Suprapubic skin (tissue), 4 donors: ENCODE measurements at regions not wholly inside any gene's neighbourhood (a gene's known extent, or its start where the extent isn't known, plus 50 kb on each side); places are given as distances from the start of the nearest gene placed in this dataset.

Source experiments
- DNase-seq, 2 donors: peaks; one replicate each; pipeline ENCODE4 v3.0.0-alpha.2; 2019; ENCODE audit warnings: low spot score in 2 of 2
- H3K27ac ChIP-seq: fragments of 200-600 bp; sonication (generic); one replicate; pipeline ENCODE4 v1.5.1; 2019
- H3K27me3 ChIP-seq: fragments of 200-600 bp; sonication (generic); one replicate; pipeline ENCODE4 v1.5.1; 2019
- H3K36me3 ChIP-seq: fragments of 200-600 bp; sonication (generic); one replicate; pipeline ENCODE4 v1.5.1; 2019
- H3K4me1 ChIP-seq: fragments of 200-600 bp; sonication (generic); one replicate; pipeline ENCODE4 v1.5.1; 2019
- H3K4me3 ChIP-seq: fragments of 200-600 bp; sonication (generic); one replicate; pipeline ENCODE4 v1.5.1; 2019; ENCODE audit warnings: mild to moderate bottlenecking
- H3K9me3 ChIP-seq: fragments of 200-600 bp; sonication (generic); one replicate; pipeline ENCODE4 v1.5.1; 2019
- EP300 ChIP-seq: sonication (generic); formaldehyde crosslinking; IDR thresholded peaks from one replicate; pipeline ENCODE4 v1.6.1; 2017; ENCODE audit warnings: antibody characterized with exemption
- POLR2A ChIP-seq, 2 donors: fragments of 450-650 bp; IDR thresholded peaks; one replicate each; pipeline ENCODE4 v1.6.1; 2017; ENCODE audit warnings: antibody characterized with exemption in 2 of 2, mild to moderate bottlenecking in 2 of 2, moderate library complexity in 2 of 2
- POLR2AphosphoS5 ChIP-seq, 3 donors: sonication (generic); formaldehyde crosslinking; IDR thresholded peaks; one replicate each; pipeline ENCODE4 v1.6.1; 2017; ENCODE audit warnings: antibody characterized with exemption in 3 of 3
- WGBS: methylation state at CpG from one replicate; pipeline ENCODE4 v1.1.5; 2018; 5-methylcytosine and 5-hydroxymethylcytosine counted together
- TF ChIP-seq, protein P1 (sequence below), 2 donors: fragments of 200-600 bp in 1 of 2; fragments of 450-650 bp in 1 of 2; sonication (generic) in 1 of 2; IDR thresholded peaks; one replicate each; pipeline ENCODE4 v1.5.1; 2016 to 2019; ENCODE audit warnings: antibody characterized with exemption in 2 of 2, mild to moderate bottlenecking in 1 of 2, moderate library complexity in 1 of 2

DNA sequence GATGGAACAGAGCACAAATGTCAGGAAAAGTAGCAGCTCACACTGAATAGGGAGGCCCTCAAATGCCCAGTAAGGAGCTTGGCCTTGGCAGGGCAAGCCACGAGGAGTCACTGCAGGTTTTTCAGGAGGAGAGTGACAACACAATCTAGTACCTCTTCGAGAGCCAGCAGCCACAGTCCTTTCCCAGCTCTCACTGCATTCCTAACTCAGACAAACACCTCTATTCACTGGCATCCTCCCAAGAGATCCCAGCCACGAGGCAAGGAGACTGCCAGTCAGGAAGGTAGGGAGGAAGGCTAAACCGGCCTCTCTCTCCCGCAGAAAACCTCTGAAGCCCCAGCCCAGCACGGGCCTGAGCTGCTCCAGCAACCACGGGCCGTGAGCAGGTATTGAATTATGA, 146.0 kb upstream of the SMAD3 start:
- TF ChIP-seq EP300 (no peak), POLR2A (IDR thresholded peaks at IDR 0.05) (no peak), POLR2AphosphoS5 (IDR thresholded peaks at IDR 0.05) (no peak)
- TF ChIP-seq, protein P1, sequence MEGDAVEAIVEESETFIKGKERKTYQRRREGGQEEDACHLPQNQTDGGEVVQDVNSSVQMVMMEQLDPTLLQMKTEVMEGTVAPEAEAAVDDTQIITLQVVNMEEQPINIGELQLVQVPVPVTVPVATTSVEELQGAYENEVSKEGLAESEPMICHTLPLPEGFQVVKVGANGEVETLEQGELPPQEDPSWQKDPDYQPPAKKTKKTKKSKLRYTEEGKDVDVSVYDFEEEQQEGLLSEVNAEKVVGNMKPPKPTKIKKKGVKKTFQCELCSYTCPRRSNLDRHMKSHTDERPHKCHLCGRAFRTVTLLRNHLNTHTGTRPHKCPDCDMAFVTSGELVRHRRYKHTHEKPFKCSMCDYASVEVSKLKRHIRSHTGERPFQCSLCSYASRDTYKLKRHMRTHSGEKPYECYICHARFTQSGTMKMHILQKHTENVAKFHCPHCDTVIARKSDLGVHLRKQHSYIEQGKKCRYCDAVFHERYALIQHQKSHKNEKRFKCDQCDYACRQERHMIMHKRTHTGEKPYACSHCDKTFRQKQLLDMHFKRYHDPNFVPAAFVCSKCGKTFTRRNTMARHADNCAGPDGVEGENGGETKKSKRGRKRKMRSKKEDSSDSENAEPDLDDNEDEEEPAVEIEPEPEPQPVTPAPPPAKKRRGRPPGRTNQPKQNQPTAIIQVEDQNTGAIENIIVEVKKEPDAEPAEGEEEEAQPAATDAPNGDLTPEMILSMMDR (IDR thresholded peaks at IDR 0.05) = no peak
- Histone ChIP-seq H3K27ac (no peak overlapping the region), H3K9me3 (no peaks in the 10 kb centered on the region), H3K4me3 (no peak overlapping the region), H3K36me3 (no peaks in the 10 kb centered on the region), H3K27me3 (no peaks in the 10 kb centered on the region), H3K4me1 (peaks cover 8% of the 10 kb centered on the region)
- DNase-seq = no peak
- WGBS = 54% methylated on average over 8 of the region's 8 CpGs

DNA sequence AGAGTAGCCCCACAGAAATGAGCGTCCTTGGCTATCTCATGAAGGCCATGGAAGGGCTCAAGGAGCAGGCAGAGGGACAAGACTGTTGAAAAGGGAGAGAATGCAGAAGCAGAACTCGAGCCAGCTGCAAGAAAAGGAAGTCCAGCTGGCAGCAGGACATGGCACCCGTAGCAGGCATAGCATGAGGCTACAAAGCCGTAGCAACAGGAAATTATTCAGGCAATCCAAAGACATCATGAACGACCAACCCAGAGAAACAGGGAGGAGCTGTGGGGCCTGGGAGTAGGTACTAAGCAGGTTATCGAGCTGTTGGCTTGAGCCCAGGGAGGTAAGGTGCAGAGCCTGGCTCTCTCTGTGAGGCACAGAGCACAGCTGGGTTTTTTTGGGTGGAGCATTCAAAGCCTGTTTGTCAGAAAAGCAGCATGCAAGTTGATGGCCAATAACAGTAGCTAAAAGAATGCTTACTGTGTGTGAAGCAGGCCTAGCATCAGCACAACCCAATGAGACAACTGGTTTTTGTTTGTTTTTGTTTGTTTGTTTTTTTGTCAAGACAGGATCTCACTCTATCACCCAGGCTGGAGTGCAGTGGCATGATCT, 144.0 kb upstream of the SMAD3 start:
- Histone ChIP-seq H3K9me3 (no peaks in the 10 kb centered on the region), H3K4me1 (peaks cover 8% of the 10 kb centered on the region), H3K4me3 (no peak overlapping the region), H3K36me3 (no peaks in the 10 kb centered on the region), H3K27ac (no peak overlapping the region), H3K27me3 (no peaks in the 10 kb centered on the region)
- TF ChIP-seq, protein P1 (IDR thresholded peaks at IDR 0.05) = no peak
- no peak for TF ChIP-seq POLR2AphosphoS5 (IDR thresholded peaks at IDR 0.05)
- no peak for TF ChIP-seq EP300
- no peak for TF ChIP-seq POLR2A (IDR thresholded peaks at IDR 0.05)
- WGBS = 33% methylated on average over 6 of the region's 6 CpGs
- no peak for DNase-seq

DNA sequence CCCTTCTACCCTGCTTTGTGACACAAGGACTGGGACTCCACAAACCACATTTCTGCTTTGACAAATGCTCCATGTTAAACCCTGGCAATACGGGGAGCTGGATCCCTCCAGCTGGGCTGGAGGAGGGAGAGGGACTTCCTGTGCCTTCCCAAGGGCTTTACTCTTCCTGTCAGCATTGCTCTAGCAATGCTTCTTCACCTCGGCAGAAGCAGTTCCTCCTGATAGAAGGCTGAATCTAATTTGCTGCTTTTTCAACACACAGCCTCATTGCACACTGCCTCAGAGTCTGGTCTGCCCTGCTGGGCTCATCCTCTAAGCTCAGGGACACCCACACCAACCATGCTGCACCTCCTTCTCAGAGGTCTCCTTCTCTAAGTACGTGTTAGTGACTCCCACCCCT, 142.8 kb upstream of the SMAD3 start:
- TF ChIP-seq, protein P1 (IDR thresholded peaks at IDR 0.05) = no peak
- TF ChIP-seq POLR2A (IDR thresholded peaks at IDR 0.05) (no peak), POLR2AphosphoS5 (IDR thresholded peaks at IDR 0.05) (no peak), EP300 (no peak)
- Histone ChIP-seq H3K27ac (no peak overlapping the region), H3K4me3 (no peak overlapping the region), H3K4me1 (peaks cover 15% of the 10 kb centered on the region), H3K36me3 (no peaks in the 10 kb centered on the region), H3K9me3 (no peaks in the 10 kb centered on the region), H3K27me3 (no peaks in the 10 kb centered on the region)
- WGBS = 61% methylated on average over 3 of the region's 3 CpGs
- DNase-seq = no peak

DNA sequence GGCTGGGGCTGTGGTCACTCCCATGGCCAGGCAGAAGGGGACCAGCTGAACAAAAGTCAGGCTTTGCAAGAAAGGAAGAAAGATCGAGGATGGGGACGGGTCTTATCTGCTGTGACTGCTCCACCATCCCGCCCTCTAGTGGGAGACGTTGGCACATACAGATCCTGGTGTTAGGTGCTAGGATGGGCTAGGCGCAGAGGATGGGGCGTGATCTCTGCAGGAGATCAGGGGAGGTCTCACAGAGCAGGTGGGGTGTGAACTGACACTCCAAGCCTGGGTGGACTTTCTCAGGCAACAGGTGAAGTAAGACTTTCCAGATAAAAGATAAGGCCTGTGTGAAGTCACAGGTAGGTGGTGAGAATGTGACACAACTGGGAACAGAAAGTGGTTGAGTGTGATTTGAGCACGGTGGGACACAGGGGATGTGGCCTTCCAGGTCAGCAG, 141.9 kb upstream of the SMAD3 start:
- WGBS = 49% methylated on average over 7 of the region's 7 CpGs
- H3K4me1 ChIP-seq = peaks cover 21% of the 10 kb centered on the region
- H3K9me3 ChIP-seq = no peaks in the 10 kb centered on the region
- H3K27me3 ChIP-seq = no peaks in the 10 kb centered on the region
- no peak for TF ChIP-seq POLR2AphosphoS5 (IDR thresholded peaks at IDR 0.05)
- TF ChIP-seq, protein P1 (IDR thresholded peaks at IDR 0.05) = no peak
- TF ChIP-seq EP300 = no peak
- TF ChIP-seq POLR2A (IDR thresholded peaks at IDR 0.05) = no peak
- DNase-seq = no peak
- H3K27ac ChIP-seq = no peak overlapping the region
- no peak overlapping the region for H3K4me3 ChIP-seq
- no peaks in the 10 kb centered on the region for H3K36me3 ChIP-seq

DNA sequence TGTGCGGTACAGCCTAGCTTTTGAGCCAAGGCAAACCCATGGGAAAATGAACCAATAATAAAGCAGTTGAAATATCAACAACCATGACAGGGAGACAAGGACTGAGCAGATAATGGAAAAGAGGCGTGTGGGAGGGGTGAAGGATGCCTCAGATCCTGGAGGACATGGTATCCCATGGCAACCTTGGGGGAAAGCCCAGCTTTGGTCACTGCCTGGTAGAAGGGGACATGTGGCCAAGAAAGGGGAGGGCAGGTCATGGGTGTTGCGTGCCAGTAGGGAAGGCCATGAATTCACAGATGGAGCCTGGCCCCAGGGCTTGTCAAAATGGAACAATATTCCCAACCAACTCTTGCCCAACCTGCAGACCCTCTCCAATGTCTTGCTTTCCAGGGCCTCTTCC, 140.5 kb upstream of the SMAD3 start:
- 81% methylated on average over 3 of the region's 3 CpGs for WGBS
- Histone ChIP-seq H3K9me3 (no peaks in the 10 kb centered on the region), H3K36me3 (no peaks in the 10 kb centered on the region), H3K27me3 (no peaks in the 10 kb centered on the region), H3K4me1 (peaks cover 21% of the 10 kb centered on the region), H3K27ac (no peak overlapping the region), H3K4me3 (no peak overlapping the region)
- no peak for TF ChIP-seq POLR2AphosphoS5 (IDR thresholded peaks at IDR 0.05)
- no peak for TF ChIP-seq POLR2A (IDR thresholded peaks at IDR 0.05)
- TF ChIP-seq, protein P1 (IDR thresholded peaks at IDR 0.05) = no peak
- TF ChIP-seq EP300 = no peak
- DNase-seq = no peak
